Heart left ventricle (tissue), 16 donors: ENCODE measurements at regions not wholly inside any gene's neighbourhood (a gene's known extent, or its start where the extent isn't known, plus 50 kb on each side); places are given as distances from the start of the nearest gene placed in this dataset.

ENCODE experiments used
- ATAC-seq, 4 donors: fragments of 200-7000 bp; cut with Tn5 transposase; one replicate each; pipeline ENCODE4 v1.9.1; 2020 to 2022; ENCODE audit warnings: moderate library complexity in 4 of 4, mild to moderate bottlenecking in 3 of 4, moderate number of reproducible peaks in 1 of 4
- DNase-seq, 5 donors: peaks; one replicate each; pipeline ENCODE4 v3.0.0-alpha.2; 2020
- H3K27ac ChIP-seq, 12 donors: fragments of 200-600 bp; sonication (generic) in 4 of 12; one replicate each; pipeline versions ENCODE4 v1.5.0 to v1.8.0; 2016 to 2022; ENCODE audit warnings: mild to moderate bottlenecking in 2 of 12
- H3K27me3 ChIP-seq, 9 donors: fragments of 200-600 bp; sonication (generic) in 2 of 9; one replicate each; pipeline versions ENCODE4 v1.5.1 to v1.8.0; 2016 to 2022; ENCODE audit warnings: mild to moderate bottlenecking in 3 of 9
- H3K36me3 ChIP-seq, 9 donors: fragments of 200-600 bp; sonication (generic) in 2 of 9; one replicate each; pipeline versions ENCODE4 v1.5.0 to v1.8.0; 2018 to 2022; ENCODE audit warnings: mild to moderate bottlenecking in 2 of 9
- H3K4me1 ChIP-seq, 12 donors: fragments of 200-600 bp; sonication (generic) in 4 of 12; one replicate each; pipeline versions ENCODE4 v1.5.0 to v1.8.0; 2016 to 2022; ENCODE audit warnings: mild to moderate bottlenecking in 3 of 12
- H3K4me3 ChIP-seq, 12 donors: fragments of 200-600 bp; sonication (generic) in 4 of 12; one replicate each; pipeline versions ENCODE4 v1.5.0 to v1.8.0; 2017 to 2022; ENCODE audit warnings: mild to moderate bottlenecking in 9 of 12, moderate library complexity in 4 of 12
- H3K9me3 ChIP-seq, 12 donors: fragments of 200-600 bp; sonication (generic) in 4 of 12; one replicate each; pipeline versions ENCODE4 v1.5.0 to v1.8.0; 2016 to 2022; ENCODE audit warnings: mild to moderate bottlenecking in 1 of 12
- POLR2A ChIP-seq, 2 donors: fragments of 450-650 bp; IDR thresholded peaks; one replicate each; pipeline ENCODE4 v1.6.1; 2017; ENCODE audit warnings: antibody characterized with exemption in 2 of 2, mild to moderate bottlenecking in 2 of 2, moderate library complexity in 2 of 2
- WGBS, 4 donors: extraction: QIAGEN DNeasy Blood & Tissue Kit in 2 of 4; methylation state at CpG; one replicate each; pipeline versions ENCODE4 v1.1.5 to v1.1.7; 2013 to 2018; 5-methylcytosine and 5-hydroxymethylcytosine counted together
- intact Hi-C, 10 donors: fragments of 100-400 bp; cut with DNase I; formaldehyde crosslinking; loops; one replicate each; pipeline versions ENCODE4 v1.11.1 to v1.14.2; 2022
- TF ChIP-seq, protein P1 (sequence below), 12 donors: fragments of 200-600 bp; sonication (generic) in 4 of 12; IDR thresholded peaks; one replicate each; pipeline versions ENCODE4 v1.5.0 to v1.8.0; 2018 to 2022; ENCODE audit warnings: antibody characterized with exemption in 12 of 12, mild to moderate bottlenecking in 5 of 12
- donor health status: ischemic (EF 13 %, LVEDD 7.1; RV severe dilation, severe dysfunction).
- donor health status: healthy with polysubstance abuse.
- donor health status: DM: no; HTN: yes; CAD: no.
- donor health status: DM: no; HTN: no; CAD: no.
- donor health status: ischemic (EF 25% LVEDD 6.9; RV normal size, moderate dysfunction).
- donor health status: ischemic (EF 25% LVEDD 5.7; RV mildly dilated, moderate dysfunction).
- donor health status: healthy.
- donor health status: DM: yes; HTN: yes; CAD: no.
- donor health status: ischemic (EF 35%, LVEDD 5.7; RV mildly dilated, moderate dysfunction).
- donor health status: nonischemic (EF 11% LVEDD 7.7; RV severe dilation, severe dysfunction).
- donor health status: DM: yes; HTN: yes; CAD: no.
- donor health status: PGD.
- donor health status: ischemic (EF 29% LVEDD 5.4; RV normal size, mild dysfunction).
- donor health status: nonischemic (EF 23%, LVEDD 6.1; RV moderate dilation, normal function).

DNA sequence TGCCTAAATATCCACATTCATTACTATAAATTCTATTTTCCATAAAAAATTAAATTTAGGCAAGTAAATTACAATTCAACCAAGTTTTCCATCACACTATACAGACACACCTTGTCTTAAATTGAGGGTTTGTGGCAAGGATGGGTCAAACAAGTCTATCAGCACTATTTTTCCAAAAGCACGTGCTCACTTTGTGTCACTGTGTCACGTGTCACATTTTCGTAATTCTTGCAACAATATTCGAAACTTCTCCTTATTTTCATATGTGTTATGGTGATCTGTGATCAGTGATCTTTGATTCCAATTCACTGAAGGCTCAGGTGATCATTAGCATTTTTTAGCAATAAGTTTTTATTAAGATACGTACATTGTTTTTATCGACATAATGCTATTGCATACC is 323.3 kb upstream of the CNTN4 start:
- intact Hi-C loops: no loop called here

DNA sequence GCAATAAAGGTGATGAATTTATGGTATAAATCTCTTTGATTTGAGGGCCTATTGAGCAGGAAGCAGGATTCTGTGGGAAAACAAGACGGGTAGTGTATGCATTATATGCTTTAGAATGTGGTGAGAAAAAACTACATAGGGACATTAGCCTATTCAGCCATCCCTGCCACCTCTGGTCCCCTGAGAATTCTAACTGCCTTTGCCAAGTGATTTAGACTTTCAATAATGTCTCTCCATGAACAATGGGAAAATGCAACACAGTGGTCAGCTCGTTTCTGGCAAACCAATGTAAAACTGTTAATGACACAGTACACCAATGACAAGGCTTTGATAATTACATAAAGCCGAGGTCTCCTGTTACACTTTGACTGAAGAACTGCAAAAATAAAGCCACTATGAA is 314.7 kb upstream of the CNTN4 start:
- Histone ChIP-seq H3K27ac (no peak overlapping the region), H3K27me3 (no peaks in the 10 kb centered on the region), H3K36me3 (no peaks in the 10 kb centered on the region), H3K4me3 (no peak overlapping the region), H3K4me1 (no peaks in the 10 kb centered on the region), H3K9me3 (no peaks in the 10 kb centered on the region)
- DNase-seq (no peak), ATAC-seq (no peak)
- intact Hi-C loops: no loop called here
- TF ChIP-seq POLR2A (IDR thresholded peaks at IDR 0.05): no peak
- TF ChIP-seq, protein P1, sequence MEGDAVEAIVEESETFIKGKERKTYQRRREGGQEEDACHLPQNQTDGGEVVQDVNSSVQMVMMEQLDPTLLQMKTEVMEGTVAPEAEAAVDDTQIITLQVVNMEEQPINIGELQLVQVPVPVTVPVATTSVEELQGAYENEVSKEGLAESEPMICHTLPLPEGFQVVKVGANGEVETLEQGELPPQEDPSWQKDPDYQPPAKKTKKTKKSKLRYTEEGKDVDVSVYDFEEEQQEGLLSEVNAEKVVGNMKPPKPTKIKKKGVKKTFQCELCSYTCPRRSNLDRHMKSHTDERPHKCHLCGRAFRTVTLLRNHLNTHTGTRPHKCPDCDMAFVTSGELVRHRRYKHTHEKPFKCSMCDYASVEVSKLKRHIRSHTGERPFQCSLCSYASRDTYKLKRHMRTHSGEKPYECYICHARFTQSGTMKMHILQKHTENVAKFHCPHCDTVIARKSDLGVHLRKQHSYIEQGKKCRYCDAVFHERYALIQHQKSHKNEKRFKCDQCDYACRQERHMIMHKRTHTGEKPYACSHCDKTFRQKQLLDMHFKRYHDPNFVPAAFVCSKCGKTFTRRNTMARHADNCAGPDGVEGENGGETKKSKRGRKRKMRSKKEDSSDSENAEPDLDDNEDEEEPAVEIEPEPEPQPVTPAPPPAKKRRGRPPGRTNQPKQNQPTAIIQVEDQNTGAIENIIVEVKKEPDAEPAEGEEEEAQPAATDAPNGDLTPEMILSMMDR (IDR thresholded peaks at IDR 0.05): no peak
- WGBS, 4 donors: 62 to 76% (median 64%) methylated on average over 3 of the region's 3 CpGs

More for the DNA sequence above, 323.3 kb upstream of the CNTN4 start:
- Histone ChIP-seq H3K9me3 (peaks cover 0 to 7% (median 0%) of the 10 kb centered on the region in 12 donors), H3K4me3 (no peak overlapping the region), H3K27ac (no peak overlapping the region), H3K36me3 (no peaks in the 10 kb centered on the region), H3K4me1 (no peaks in the 10 kb centered on the region), H3K27me3 (no peaks in the 10 kb centered on the region)
- 70 to 86% (median 78%) methylated on average over 6 of the region's 6 CpGs for WGBS, 4 donors
- ATAC-seq (no peak), DNase-seq (no peak)
- no peak for TF ChIP-seq POLR2A (IDR thresholded peaks at IDR 0.05)
- TF ChIP-seq, protein P1 (IDR thresholded peaks at IDR 0.05): no peak

DNA sequence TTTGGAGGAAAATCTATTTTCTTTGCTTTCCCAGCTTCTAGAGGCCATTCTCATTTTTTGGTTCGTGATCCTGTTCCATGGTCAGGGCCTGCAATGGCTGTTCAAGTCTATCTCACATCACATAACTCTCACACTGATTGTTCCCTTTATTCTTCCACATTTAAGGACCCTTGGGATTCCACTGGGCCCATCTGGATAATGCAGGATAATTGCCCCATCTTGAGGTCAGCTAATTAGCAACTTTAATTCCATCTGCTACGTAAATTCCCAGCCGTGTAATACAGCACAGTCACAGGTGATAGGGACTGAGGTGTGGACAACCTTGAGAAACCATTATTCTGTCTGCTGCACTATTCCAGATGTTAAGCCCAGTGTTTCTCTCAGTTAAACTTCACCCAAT is 311.6 kb upstream of the CNTN4 start:
- no peak for ATAC-seq

DNA sequence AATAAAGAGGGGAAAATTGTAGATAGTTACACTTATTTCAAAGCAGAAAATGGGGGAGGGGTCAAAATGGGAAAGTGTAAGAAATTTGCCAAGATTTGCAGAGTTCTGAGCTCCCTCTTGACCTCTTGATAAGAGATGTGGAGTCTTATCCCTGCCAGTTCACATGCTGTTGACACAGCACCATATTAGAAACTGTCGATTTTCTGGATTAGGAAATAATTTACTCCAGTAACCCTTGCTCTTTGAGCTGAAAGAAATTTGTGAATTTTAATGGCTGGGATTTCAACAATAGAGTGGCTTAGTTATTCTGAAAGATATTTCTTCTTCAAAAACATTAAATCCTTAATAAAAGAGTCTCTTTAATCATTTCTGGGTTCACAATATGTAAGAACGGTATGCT is 306.2 kb upstream of the CNTN4 start:
- intact Hi-C loops: no loop called here
- no peak overlapping the region for H3K27ac ChIP-seq
- DNase-seq (no peak), ATAC-seq (no peak)
- TF ChIP-seq, protein P1 (IDR thresholded peaks at IDR 0.05): no peak
- TF ChIP-seq POLR2A (IDR thresholded peaks at IDR 0.05): no peak
- no peak overlapping the region for H3K4me3 ChIP-seq
- no peaks in the 10 kb centered on the region for H3K27me3 ChIP-seq
- H3K9me3 ChIP-seq: no peaks in the 10 kb centered on the region
- H3K4me1 ChIP-seq: no peaks in the 10 kb centered on the region
- WGBS, 4 donors: 74 to 82% (median 79%) methylated on average over 2 of the region's 2 CpGs
- no peaks in the 10 kb centered on the region for H3K36me3 ChIP-seq

More for the DNA sequence above, 311.6 kb upstream of the CNTN4 start:
- no peak overlapping the region for H3K27ac ChIP-seq
- H3K4me3 ChIP-seq: no peak overlapping the region
- no peaks in the 10 kb centered on the region for H3K27me3 ChIP-seq
- 58 to 69% (median 63%) methylated on average over 3 of the region's 3 CpGs for WGBS, 4 donors
- intact Hi-C loops: no loop called here
- no peak for DNase-seq
- H3K36me3 ChIP-seq: no peaks in the 10 kb centered on the region
- no peaks in the 10 kb centered on the region for H3K9me3 ChIP-seq
- TF ChIP-seq, protein P1 (IDR thresholded peaks at IDR 0.05): no peak
- no peak for TF ChIP-seq POLR2A (IDR thresholded peaks at IDR 0.05)
- no peaks in the 10 kb centered on the region for H3K4me1 ChIP-seq
